Gastroesophageal sphincter (tissue), 4 donors: ENCODE measurements at regions not wholly inside any gene's neighbourhood (a gene's known extent, or its start where the extent isn't known, plus 50 kb on each side); places are given as distances from the start of the nearest gene placed in this dataset.

Experiments
- ATAC-seq: fragments of 150-250 bp; one replicate; pipeline ENCODE4 v1.9.1; 2016; ENCODE audit warnings: mild to moderate bottlenecking, moderate library complexity
- H3K27ac ChIP-seq, 4 donors: fragments of 200-600 bp; sonication (generic) in 3 of 4; 1 replicate in 3 of 4; 2 replicates in 1 of 4; pipeline ENCODE4 v1.5.1; 2016 to 2019
- H3K27me3 ChIP-seq: fragments of 200-600 bp; sonication (generic); one replicate; pipeline ENCODE4 v1.5.1; 2019
- H3K36me3 ChIP-seq, 2 donors: fragments of 200-600 bp; sonication (generic); one replicate each; pipeline ENCODE4 v1.5.1; 2019; ENCODE audit warnings: control low read depth in 1 of 2
- H3K4me1 ChIP-seq, 3 donors: fragments of 200-600 bp; sonication (generic); 1 replicate in 2 of 3; 2 replicates in 1 of 3; pipeline ENCODE4 v1.5.1; 2016 to 2019; ENCODE audit warnings: control low read depth in 2 of 3
- H3K4me3 ChIP-seq, 2 donors: fragments of 200-600 bp; sonication (generic); one replicate each; pipeline ENCODE4 v1.5.1; 2019; ENCODE audit warnings: mild to moderate bottlenecking in 1 of 2, moderate library complexity in 1 of 2
- H3K9me3 ChIP-seq, 3 donors: fragments of 200-600 bp; sonication (generic); one replicate each; pipeline ENCODE4 v1.5.1; 2017 to 2019; ENCODE audit warnings: control low read depth in 2 of 3
- EP300 ChIP-seq: sonication (generic); formaldehyde crosslinking; IDR thresholded peaks from one replicate; pipeline ENCODE4 v1.6.1; 2017; ENCODE audit warnings: antibody characterized with exemption, mild to moderate bottlenecking
- POLR2A ChIP-seq, 2 donors: fragments of 450-650 bp; IDR thresholded peaks; one replicate each; pipeline ENCODE4 v1.6.1; 2017; ENCODE audit warnings: antibody characterized with exemption in 2 of 2, mild to moderate bottlenecking in 2 of 2, moderate library complexity in 1 of 2
- POLR2AphosphoS5 ChIP-seq: sonication (generic); formaldehyde crosslinking; IDR thresholded peaks from one replicate; pipeline ENCODE4 v1.6.1; 2017; ENCODE audit warnings: antibody characterized with exemption
- WGBS, 2 donors: methylation state at CpG; one replicate each; pipeline ENCODE4 v1.1.5; 2018; ENCODE audit warnings: low coverage in 1 of 2; 5-methylcytosine and 5-hydroxymethylcytosine counted together
- small RNA-seq, 4 donors: library from RNA; depleted of rRNA; stranded (forward); fragments of <200 nt; gene quantifications; one replicate each; pipeline ENCODE3, GENCODE V24; 2016
- TF ChIP-seq, protein P1 (sequence below), 4 experiments: fragments of 200-600 bp in 2 of 4; fragments of 450-650 bp in 2 of 4; sonication (generic) in 1 of 4; IDR thresholded peaks; one replicate each; pipeline ENCODE4 v1.5.1; 2017 to 2019; ENCODE audit warnings: antibody characterized with exemption in 4 of 4, mild to moderate bottlenecking in 2 of 4, moderate library complexity in 2 of 4

DNA sequence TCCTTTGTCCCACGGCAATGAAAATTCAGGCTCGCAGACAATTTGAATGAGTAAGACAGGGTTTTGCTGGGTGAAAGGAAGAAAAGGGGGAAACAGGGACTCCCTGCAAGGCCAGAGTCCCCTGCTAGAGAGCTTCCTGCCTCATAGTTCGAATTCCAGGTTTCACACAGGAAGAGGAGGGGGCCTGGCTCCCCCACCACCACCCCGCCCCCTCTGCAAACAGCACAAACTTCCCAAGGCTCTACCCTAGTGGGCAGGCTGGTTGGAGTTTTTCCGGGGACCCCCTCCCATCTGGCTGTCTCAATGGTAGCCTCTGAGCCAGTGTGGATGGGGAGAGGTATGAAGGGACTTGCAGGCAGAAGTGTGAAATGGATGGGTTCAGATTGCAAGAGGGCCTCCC is 57.4 kb upstream of the NEBL start:
- ATAC-seq: no peak
- H3K4me3 ChIP-seq: no peak overlapping the region
- WGBS, 2 donors: 71 to 80% methylated on average over 1 to 3 of the region's 5 CpGs
- TF ChIP-seq POLR2AphosphoS5 (no peak), EP300 (no peak), POLR2A (IDR thresholded peaks at IDR 0.05) (no peak)
- TF ChIP-seq, protein P1, sequence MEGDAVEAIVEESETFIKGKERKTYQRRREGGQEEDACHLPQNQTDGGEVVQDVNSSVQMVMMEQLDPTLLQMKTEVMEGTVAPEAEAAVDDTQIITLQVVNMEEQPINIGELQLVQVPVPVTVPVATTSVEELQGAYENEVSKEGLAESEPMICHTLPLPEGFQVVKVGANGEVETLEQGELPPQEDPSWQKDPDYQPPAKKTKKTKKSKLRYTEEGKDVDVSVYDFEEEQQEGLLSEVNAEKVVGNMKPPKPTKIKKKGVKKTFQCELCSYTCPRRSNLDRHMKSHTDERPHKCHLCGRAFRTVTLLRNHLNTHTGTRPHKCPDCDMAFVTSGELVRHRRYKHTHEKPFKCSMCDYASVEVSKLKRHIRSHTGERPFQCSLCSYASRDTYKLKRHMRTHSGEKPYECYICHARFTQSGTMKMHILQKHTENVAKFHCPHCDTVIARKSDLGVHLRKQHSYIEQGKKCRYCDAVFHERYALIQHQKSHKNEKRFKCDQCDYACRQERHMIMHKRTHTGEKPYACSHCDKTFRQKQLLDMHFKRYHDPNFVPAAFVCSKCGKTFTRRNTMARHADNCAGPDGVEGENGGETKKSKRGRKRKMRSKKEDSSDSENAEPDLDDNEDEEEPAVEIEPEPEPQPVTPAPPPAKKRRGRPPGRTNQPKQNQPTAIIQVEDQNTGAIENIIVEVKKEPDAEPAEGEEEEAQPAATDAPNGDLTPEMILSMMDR (IDR thresholded peaks at IDR 0.05): no peak
- peaks cover 4% of the 10 kb centered on the region for H3K27me3 ChIP-seq
- H3K27ac ChIP-seq: no peak overlapping the region
- no peaks in the 10 kb centered on the region for H3K36me3 ChIP-seq
- H3K4me1 ChIP-seq: no peaks in the 10 kb centered on the region
- H3K9me3 ChIP-seq: no peaks in the 10 kb centered on the region

- Histone ChIP-seq H3K9me3 (no peaks in the 10 kb centered on the region), H3K27me3 (peaks cover 4% of the 10 kb centered on the region), H3K4me1 (no peaks in the 10 kb centered on the region), H3K36me3 (no peaks in the 10 kb centered on the region), H3K4me3 (no peak overlapping the region), H3K27ac (no peak overlapping the region)
- 93 to 94% methylated on average over 2 to 3 of the region's 3 CpGs for WGBS, 2 donors
- ATAC-seq: no peak
- TF ChIP-seq POLR2AphosphoS5: no peak
Measured at GRCh38 chr10:20953120-20953519, 56.0 kb upstream of the NEBL start.

DNA sequence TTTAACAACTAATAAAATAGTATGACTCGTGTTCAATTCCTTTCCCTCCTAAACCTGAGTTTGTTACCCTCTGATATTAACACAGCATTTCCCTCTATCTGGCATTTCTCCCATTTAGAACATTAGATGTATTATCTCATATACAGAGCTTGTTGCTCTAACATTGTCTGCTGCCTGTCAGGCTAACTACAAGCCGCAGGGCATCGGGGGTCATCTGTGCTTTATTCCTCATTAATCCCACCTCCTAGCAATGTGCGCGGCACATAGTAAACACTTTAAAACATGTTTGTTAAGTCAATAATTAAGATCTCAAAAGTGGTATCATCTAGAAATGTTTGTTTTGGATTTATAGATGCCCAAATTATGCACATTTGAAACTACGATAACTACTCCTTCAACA is 52.9 kb upstream of the NEBL start:
- Histone ChIP-seq H3K9me3 (no peaks in the 10 kb centered on the region), H3K4me1 (no peaks in the 10 kb centered on the region), H3K27ac (no peak overlapping the region), H3K36me3 (no peaks in the 10 kb centered on the region), H3K27me3 (peaks cover 4% of the 10 kb centered on the region), H3K4me3 (no peak overlapping the region)
- TF ChIP-seq POLR2A (IDR thresholded peaks at IDR 0.05) (no peak), POLR2AphosphoS5 (no peak), EP300 (no peak)
- TF ChIP-seq, protein P1 (IDR thresholded peaks at IDR 0.05): no peak
- WGBS, 2 donors: 56 to 73% methylated on average over 6 of the region's 6 CpGs
- ATAC-seq: no peak

- H3K4me3 ChIP-seq: no peak overlapping the region
- no peak for ATAC-seq
- H3K9me3 ChIP-seq: no peaks in the 10 kb centered on the region
- H3K27me3 ChIP-seq: no peaks in the 10 kb centered on the region
- no peaks in the 10 kb centered on the region for H3K4me1 ChIP-seq
- no peaks in the 10 kb centered on the region for H3K36me3 ChIP-seq
- TF ChIP-seq POLR2AphosphoS5: no peak
- no peak for TF ChIP-seq EP300
- TF ChIP-seq, protein P1 (IDR thresholded peaks at IDR 0.05): no peak
- TF ChIP-seq POLR2A (IDR thresholded peaks at IDR 0.05): no peak
- WGBS, 2 donors: 51 to 65% methylated on average over 5 to 6 of the region's 7 CpGs
- H3K27ac ChIP-seq: no peak overlapping the region
Measured at GRCh38 chr10:20948686-20949327, 51.7 kb upstream of the NEBL start.

Small RNA genes lying in the stretch of these regions (small RNA-seq; reads per million reads assigned to genes)
- gene AL158209.2: 0 reads per million in 4 donors
- gene RF00017: 0 reads per million in 4 donors
- 0 to 0.54 (median 0.14) reads per million in 4 donors for gene RNU6-15P
